ENCODE measurements at regions not wholly inside any gene's neighbourhood (a gene's known extent, or its start where the extent isn't known, plus 50 kb on each side); places are given as distances from the start of the nearest gene placed in this dataset.
"Not testable (repeated sequence)": the region's sequence is repeated elsewhere in the genome, so short reads cannot be mapped to it uniquely, and the experiment has no call there.

DNA sequence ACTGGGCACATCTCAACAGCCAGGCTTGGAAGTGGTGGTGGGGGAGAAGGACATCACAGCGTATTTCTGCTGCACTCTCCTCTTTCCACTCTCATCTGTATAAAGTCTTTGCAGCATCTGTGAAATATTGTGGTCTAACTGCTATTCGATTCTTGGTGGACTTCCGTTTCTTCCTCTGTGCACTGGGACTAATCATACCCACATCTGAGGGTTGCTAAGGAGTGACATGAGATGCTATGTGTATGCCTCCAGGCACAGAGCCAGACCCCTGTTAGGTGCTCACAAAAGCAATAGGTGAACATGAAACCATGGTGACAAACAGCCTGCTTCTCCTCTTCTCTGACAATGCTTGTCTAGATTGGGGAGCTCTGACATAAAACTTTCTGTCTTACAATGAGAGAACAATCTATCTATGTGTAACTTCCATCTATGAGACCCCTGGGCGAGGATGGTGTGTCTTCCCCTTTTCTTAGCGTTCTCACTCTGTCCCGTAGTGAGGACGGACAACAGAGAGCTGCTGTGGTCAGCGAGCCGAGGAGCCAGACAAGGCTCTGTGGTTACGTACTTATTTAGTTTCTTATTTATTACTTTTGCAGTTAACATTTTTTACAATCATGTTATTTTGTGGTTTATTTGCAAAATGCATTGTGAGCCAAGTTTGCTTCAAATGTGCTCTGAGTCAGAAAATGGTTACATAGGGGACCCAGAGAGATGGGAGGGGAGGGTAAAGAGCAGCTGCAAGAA is 196.7 kb upstream of the TPRG1 start:
- DNase-seq, result peak; percentile 50

DNA sequence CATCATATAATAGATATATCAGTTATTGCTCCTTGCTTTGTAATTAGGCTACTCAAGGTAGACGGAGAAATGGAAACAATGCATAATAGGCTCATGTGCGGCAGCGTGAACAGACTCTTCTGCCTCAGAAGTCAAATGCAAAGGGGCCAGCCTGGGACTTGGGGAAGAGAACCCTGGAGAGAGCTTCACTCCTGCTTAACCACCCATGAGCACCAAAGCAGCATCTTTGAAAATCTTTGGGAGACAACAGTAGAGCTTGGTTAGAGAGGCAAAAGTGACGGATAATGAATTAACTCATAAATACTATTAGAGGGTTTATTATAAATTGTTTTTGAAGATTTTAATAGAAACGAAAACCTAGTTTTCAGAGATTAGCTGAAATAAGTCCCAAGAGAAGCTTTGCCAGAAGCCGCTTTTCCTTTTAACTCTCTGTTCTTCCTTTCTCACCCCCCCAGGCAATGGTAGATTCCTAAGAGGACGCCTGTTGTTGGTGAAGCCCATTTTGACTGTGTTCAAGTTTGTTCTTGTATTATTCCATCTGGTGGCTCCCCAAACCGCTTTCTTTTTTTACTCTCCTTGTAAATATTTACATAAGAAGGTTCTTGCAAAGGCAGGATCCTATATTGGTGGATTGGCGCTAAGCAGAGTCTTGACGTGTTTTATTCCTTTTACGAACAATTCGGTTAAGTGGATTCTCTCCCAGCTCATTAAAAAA is 196.0 kb upstream of the TPRG1 start:
- DNase-seq, result no peak

DNA sequence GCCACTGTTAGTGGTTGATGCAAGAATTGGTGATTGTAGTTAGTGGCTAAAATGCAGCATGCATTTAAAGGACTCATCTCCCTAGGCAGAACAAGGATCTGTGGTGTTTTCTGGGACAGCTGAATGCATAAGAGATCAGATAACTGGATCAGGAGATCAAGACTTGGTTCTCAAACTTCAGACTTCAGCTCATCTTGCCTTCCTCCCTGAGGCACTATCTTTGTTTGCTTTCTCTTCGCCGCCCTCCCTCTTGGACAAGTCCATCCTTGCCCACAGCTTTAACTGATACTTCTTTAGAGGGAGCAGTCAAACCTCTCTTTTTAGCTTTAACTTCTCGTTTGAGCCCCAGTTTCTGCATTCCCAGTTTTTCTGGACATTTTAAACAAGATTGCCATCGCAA is 195.4 kb upstream of the TPRG1 start:
- no peak for DNase-seq

GRCh38 chr3:188978421-188979171 is 193.2 kb upstream of the TPRG1 start:
- DNase-seq, result no peak

DNA sequence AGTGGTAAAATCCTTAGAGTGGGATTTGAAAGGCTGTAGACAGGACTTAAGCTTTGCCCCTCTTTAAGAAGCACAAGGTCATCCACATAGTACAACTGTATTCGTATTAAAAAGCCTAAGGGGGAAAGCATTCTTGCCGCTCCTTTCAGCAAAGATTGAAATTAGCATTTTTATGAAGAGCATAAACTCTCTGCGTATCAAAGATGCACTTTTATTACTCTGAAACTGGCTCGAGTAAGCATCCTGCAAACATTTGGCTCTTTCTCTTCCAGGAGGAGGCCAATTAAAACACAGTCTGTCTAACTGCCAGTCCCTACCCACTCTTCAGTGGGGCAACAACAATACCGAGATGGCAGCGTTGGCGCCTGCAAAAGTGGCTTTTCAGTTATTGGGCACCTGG is 192.5 kb upstream of the TPRG1 start:
- no peak for DNase-seq

DNA sequence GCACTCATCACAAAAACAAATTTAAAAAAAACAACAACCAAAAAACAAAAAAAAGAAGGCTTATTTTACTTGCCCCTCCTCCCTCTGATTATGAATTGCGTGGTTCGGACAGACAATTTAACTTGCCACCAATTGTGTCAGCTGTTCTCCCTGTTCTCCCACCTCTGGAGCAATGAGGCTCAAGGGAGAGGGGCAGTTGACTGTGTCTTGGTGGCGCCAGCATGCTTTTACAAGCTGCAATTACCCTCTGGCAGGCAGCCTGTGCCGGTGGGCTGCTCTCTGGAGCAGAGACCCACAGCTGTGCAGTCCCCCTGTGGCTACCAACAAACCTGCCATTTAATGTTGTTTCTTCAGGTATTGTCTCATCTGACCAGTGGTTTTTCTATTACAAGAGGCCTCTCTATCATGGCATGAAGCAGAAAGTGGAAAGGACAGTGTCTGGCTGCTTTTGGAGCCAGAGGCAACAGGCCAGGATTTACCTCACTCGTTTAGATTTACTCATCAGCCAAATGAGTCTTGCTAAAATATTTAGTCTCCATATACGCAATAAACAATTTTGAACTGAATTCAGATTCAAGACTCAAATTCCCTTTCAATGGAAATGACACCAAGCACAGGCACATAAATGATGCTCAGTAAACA is 192.0 kb upstream of the TPRG1 start:
- no peak for DNase-seq

DNA sequence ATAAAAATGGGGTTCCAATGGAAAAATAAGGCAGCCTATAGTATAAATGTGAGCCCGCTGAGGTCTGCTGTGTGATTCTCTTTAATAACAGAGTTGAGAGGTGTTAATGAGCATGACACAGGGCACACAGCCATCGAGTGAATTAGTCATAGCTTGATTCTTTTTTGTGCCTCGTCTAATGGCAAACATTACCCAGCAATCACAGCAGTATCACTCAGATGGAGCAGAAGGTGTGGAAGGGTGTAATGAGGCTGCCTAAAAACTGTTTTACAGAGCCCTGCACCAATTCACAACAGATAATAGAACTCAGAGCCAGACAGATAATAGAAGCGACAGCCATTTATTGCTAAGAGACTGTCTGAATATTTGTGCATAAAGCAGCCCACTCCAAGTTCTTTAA is 178.6 kb upstream of the TPRG1 start:
- DNase-seq, result no peak

- no peak for DNase-seq
Measured at GRCh38 chr3:189001559-189001958, 170.2 kb upstream of the TPRG1 start.

DNA sequence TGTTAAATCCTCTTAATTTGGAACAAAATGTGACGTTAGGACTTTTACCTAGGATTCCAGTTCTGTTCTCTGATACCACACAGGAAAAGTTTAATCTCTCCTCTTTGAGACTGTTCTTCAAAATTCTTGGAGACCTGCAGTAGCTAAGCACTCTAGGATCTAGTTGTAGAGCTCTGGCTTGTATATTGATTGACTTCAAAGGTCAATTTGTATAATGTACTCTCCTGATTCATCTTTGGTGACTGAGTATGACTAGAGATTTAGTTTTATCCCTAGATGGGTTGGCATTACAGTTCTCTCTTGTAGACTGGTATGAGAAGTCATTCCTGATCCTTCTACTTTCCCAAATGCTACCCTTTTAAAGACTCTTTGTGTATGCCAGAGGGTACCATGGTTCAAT is 168.4 kb upstream of the TPRG1 start:
- no peak for DNase-seq

- peak; percentile 18 for DNase-seq
Measured at GRCh38 chr3:189013224-189013888, 158.4 kb upstream of the TPRG1 start.

GRCh38 chr3:189014526-189014925 is 157.2 kb upstream of the TPRG1 start:
- no peak for DNase-seq

GRCh38 chr3:189022576-189023466 is 148.9 kb upstream of the TPRG1 start:
- not testable (repeated sequence) for DNase-seq

DNA sequence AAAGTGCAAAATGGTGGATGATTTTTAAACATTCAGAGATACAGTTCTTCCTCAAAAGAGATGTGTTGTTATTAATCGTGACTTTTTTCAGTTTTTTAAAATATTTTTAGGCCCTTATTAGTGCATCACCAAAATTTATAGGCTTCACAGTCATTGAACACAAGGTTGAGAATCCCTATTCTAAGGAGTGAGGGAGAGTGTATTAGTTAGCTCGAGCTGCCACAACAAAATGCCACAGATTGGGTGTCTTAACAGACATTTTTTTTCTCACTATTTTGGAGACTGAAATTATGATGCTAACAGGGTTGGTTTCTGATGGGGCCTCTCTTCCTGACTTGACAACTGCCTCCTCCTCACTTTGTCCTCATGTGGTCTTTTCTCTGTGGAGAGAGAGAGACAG is 145.9 kb upstream of the TPRG1 start:
- no peak for DNase-seq

GRCh38 chr3:189027626-189028155 is 144.1 kb upstream of the TPRG1 start:
- DNase-seq, result no peak

GRCh38 chr3:189038773-189039745 is 132.7 kb upstream of the TPRG1 start:
- peak; percentile 67 for DNase-seq

DNA sequence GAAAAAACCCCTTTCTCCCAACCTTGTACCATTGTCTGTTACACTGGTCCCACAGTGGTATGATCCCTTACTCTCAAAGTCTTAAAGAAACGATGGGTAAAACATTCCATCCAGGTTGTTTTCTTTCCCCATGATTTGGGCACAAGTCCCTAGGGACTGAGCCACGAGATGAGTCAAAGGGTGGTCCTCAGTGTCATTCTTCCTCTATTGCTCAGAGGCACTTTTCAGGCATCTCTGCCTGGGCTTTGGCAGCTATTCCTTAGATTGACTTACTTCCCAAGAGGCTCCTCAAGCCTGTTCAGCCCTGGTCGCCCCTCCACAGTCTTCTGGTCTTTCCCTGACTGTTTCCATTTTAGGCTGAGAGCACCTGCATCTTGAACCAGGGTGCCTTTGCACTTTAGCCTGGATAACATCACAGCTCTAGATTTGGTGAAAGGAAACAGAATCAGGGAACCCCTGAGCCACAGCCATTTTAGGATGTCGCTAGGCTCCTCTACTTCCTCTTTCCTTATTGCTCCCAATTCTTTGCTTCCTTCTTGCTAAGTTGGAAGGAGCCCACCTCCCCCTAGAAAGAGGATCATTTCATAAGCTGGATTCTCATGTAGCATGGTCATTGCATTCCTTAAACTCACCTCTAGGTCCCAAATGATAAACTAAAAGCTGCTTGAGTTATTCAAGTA is 131.0 kb upstream of the TPRG1 start:
- no peak for DNase-seq

GRCh38 chr3:189041482-189042090 is 130.2 kb upstream of the TPRG1 start:
- DNase-seq, result peak; percentile 91

GRCh38 chr3:189042832-189043231 is 128.9 kb upstream of the TPRG1 start:
- DNase-seq, result no peak
